B cell (primary cell): ENCODE measurements at regions not wholly inside any gene's neighbourhood (a gene's known extent, or its start where the extent isn't known, plus 50 kb on each side); places are given as distances from the start of the nearest gene placed in this dataset.

Experiments
- ATAC-seq: fragments of 200-7000 bp; cut with Tn5 transposase; one replicate; pipeline ENCODE4 v1.10.0; 2021; ENCODE audit warnings: low read depth, mild to moderate bottlenecking, moderate number of reproducible peaks, moderate library complexity
- CTCF ChIA-PET: fragments of 350-600 bp; sonication (Branson Sonifier 250); formaldehyde crosslinking; loops from one replicate; lab custom pipeline; 2021; ENCODE audit warnings: antibody characterized with exemption, inconsistent platforms; lab: Charles Lee
- POLR2A ChIA-PET: fragments of 350-600 bp; sonication (Branson Sonifier 250); formaldehyde crosslinking; loops from one replicate; lab custom pipeline; 2021; ENCODE audit warnings: antibody characterized with exemption; lab: Charles Lee
- DNase-seq: peaks from one replicate; pipeline ENCODE4 v3.0.0; 2013
- H2AFZ ChIP-seq: 2 replicates; pipeline ENCODE4 v1.6.1; 2012; ENCODE audit warnings: mild to moderate bottlenecking, low read depth, low read length; ENCODE audit not compliant: insufficient read depth, poor library complexity, severe bottlenecking
- H3K27ac ChIP-seq, 2 donors: 1 replicate in 1 of 2; 2 replicates in 1 of 2; pipeline ENCODE4 v1.5.1; 2012 to 2013; ENCODE audit warnings: low read length in 2 of 2, mild to moderate bottlenecking in 2 of 2, moderate library complexity in 1 of 2
- H3K27me3 ChIP-seq, 4 experiments: fragments of 200-600 bp in 1 of 4; sonication (generic) in 1 of 4; replicated peaks in 1 of 4; 1 replicate in 2 of 4; 2 replicates in 2 of 4; pipeline versions ENCODE4 v1.6.1 to v1.7.0; 2013 to 2016; ENCODE audit warnings: low read length in 3 of 4, mild to moderate bottlenecking in 2 of 4, mixed read lengths in 1 of 4, moderate library complexity in 1 of 4; ENCODE audit not compliant: insufficient read depth in 4 of 4, control insufficient read depth in 3 of 4; ENCODE audit errors: control extremely low read depth in 1 of 4
- H3K36me3 ChIP-seq, 2 experiments: replicated peaks in 1 of 2; 1 replicate in 1 of 2; 2 replicates in 1 of 2; pipeline versions ENCODE4 v1.6.1 to v1.7.1; 2013; ENCODE audit warnings: low read length in 1 of 2; ENCODE audit not compliant: insufficient read depth in 2 of 2, control insufficient read depth in 1 of 2; ENCODE audit errors: control extremely low read depth in 1 of 2, extremely low read depth in 1 of 2
- H3K4me1 ChIP-seq, 2 donors: fragments of 200-600 bp in 1 of 2; sonication (generic) in 1 of 2; 1 replicate in 1 of 2; 2 replicates in 1 of 2; pipeline versions ENCODE4 v1.5.1 to v1.6.1; 2013 to 2017; ENCODE audit warnings: low read length in 2 of 2; ENCODE audit not compliant: control insufficient read depth in 2 of 2, insufficient read depth in 2 of 2
- H3K4me2 ChIP-seq: replicated peaks from 2 replicates; pipeline ENCODE3; 2012; ENCODE audit warnings: mild to moderate bottlenecking, low read depth, low read length; ENCODE audit not compliant: poor library complexity, severe bottlenecking
- H3K4me3 ChIP-seq, 5 experiments: fragments of 200-600 bp in 1 of 5; sonication (generic) in 1 of 5; 1 replicate in 3 of 5; 2 replicates in 2 of 5; pipeline versions ENCODE4 v1.5.1 to v1.7.0; 2011 to 2016; ENCODE audit warnings: low read length in 4 of 5, mild to moderate bottlenecking in 4 of 5, low read depth in 2 of 5, control low read depth in 1 of 5, moderate library complexity in 1 of 5; ENCODE audit not compliant: insufficient read depth in 1 of 5; ENCODE audit errors: control extremely low read depth in 1 of 5, extremely low read depth in 1 of 5
- H3K79me2 ChIP-seq: fragments of 200-600 bp; sonication (generic); one replicate; pipeline ENCODE4 v1.6.0; 2016; ENCODE audit warnings: low read length; ENCODE audit not compliant: control insufficient read depth, insufficient read depth
- H3K9ac ChIP-seq: fragments of 200-600 bp; sonication (generic); 2 replicates; pipeline ENCODE4 v1.6.1; 2017; ENCODE audit warnings: mild to moderate bottlenecking, low read length, moderate library complexity
- H3K9me3 ChIP-seq, 3 donors: one replicate each; pipeline versions ENCODE4 v1.6.1 to v1.7.1; 2013; ENCODE audit warnings: low read length in 2 of 3; ENCODE audit not compliant: control insufficient read depth in 2 of 3, insufficient read depth in 1 of 3; ENCODE audit errors: control extremely low read depth in 1 of 3
- H4K20me1 ChIP-seq: 2 replicates; pipeline ENCODE4 v1.6.0; 2012; ENCODE audit warnings: mild to moderate bottlenecking, low read length; ENCODE audit not compliant: insufficient read depth, control insufficient read depth, poor library complexity, severe bottlenecking
- H3K27ac Mint-ChIP-seq: one replicate; pipeline ENCODE4 v1.8.0; 2021; ENCODE audit warnings: mixed read lengths
- H3K27me3 Mint-ChIP-seq: one replicate; pipeline ENCODE4 v1.8.0; 2021; ENCODE audit warnings: mixed read lengths
- H3K4me1 Mint-ChIP-seq: one replicate; pipeline ENCODE4 v1.8.0; 2021; ENCODE audit warnings: mixed read lengths
- H3K4me3 Mint-ChIP-seq: one replicate; pipeline ENCODE4 v1.8.0; 2021; ENCODE audit warnings: mixed read lengths
- H3K9me3 Mint-ChIP-seq: one replicate; pipeline ENCODE4 v1.8.0; 2022; ENCODE audit warnings: mixed read lengths; ENCODE audit not compliant: insufficient read depth
- EZH2 ChIP-seq: IDR thresholded peaks from 2 replicates; pipeline ENCODE4 v1.6.1; 2012; ENCODE audit warnings: borderline replicate concordance, low read depth, mild to moderate bottlenecking, moderate library complexity, low read length; ENCODE audit not compliant: insufficient read depth, poor library complexity, severe bottlenecking
- WGBS: methylation state at CpG from one replicate; pipeline ENCODE4 v1.1.5; 2013; ENCODE audit warnings: missing lambda C conversion rate; ENCODE audit not compliant: insufficient coverage; 5-methylcytosine and 5-hydroxymethylcytosine counted together
- intact Hi-C: fragments of 100-400 bp; cut with micrococcal nuclease; formaldehyde crosslinking; loops from one replicate; pipeline ENCODE4 v1.10.0; 2022
- TF ChIP-seq, protein P1 (sequence below): fragments of 200-600 bp; IDR thresholded peaks from one replicate; pipeline ENCODE4 v1.8.0; 2022; ENCODE audit warnings: antibody characterized with exemption, mild to moderate bottlenecking

DNA sequence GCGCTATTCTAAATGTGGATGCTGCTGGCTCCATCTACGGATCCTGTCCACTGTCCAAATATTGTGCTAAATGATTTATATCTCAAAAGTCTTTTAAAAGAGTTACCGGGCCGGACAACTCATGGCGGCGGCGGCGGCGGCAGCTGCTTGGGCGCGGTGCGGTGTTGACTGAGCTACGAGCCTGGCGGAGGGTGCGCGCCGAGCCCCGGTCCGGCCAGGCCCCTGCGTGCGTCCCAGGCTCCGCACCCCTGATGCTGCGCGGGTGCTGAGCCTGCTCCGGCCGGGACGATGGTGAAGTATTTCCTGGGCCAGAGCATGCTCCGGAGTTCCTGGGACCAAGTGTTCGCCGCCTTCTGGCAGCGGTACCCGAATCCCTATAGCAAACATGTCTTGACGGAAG lies 303.4 kb downstream of the CENPW start:
- Histone ChIP-seq H3K36me3 (no peaks in the 10 kb centered on the region), H3K4me1 (no peaks in the 10 kb centered on the region), H3K27ac (no peak overlapping the region), H2AFZ (no peak overlapping the region), H4K20me1 (no peaks in the 10 kb centered on the region), H3K9me3 (no peaks in the 10 kb centered on the region), H3K27me3 (no peaks in the 10 kb centered on the region), H3K4me2 (no peak overlapping the region), H3K9ac (no peak overlapping the region), H3K79me2 (no peaks in the 10 kb centered on the region), H3K4me3 (no peak overlapping the region)
- no peak for DNase-seq
- POLR2A ChIA-PET, result no interaction called here
- CTCF ChIA-PET, result no interaction called here
- TF ChIP-seq EZH2, result no peak
- TF ChIP-seq, protein P1, sequence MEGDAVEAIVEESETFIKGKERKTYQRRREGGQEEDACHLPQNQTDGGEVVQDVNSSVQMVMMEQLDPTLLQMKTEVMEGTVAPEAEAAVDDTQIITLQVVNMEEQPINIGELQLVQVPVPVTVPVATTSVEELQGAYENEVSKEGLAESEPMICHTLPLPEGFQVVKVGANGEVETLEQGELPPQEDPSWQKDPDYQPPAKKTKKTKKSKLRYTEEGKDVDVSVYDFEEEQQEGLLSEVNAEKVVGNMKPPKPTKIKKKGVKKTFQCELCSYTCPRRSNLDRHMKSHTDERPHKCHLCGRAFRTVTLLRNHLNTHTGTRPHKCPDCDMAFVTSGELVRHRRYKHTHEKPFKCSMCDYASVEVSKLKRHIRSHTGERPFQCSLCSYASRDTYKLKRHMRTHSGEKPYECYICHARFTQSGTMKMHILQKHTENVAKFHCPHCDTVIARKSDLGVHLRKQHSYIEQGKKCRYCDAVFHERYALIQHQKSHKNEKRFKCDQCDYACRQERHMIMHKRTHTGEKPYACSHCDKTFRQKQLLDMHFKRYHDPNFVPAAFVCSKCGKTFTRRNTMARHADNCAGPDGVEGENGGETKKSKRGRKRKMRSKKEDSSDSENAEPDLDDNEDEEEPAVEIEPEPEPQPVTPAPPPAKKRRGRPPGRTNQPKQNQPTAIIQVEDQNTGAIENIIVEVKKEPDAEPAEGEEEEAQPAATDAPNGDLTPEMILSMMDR, result no peak
- H3K4me3 Mint-ChIP-seq, result no peak overlapping the region
- no peaks in the 10 kb centered on the region for H3K27me3 Mint-ChIP-seq
- H3K4me1 Mint-ChIP-seq, result no peaks in the 10 kb centered on the region
- H3K27ac Mint-ChIP-seq, result no peak overlapping the region
- no peaks in the 10 kb centered on the region for H3K9me3 Mint-ChIP-seq
- intact Hi-C loops, result no loop called here
- no peak for ATAC-seq
- 96% methylated on average over 28 of the region's 33 CpGs for WGBS

DNA sequence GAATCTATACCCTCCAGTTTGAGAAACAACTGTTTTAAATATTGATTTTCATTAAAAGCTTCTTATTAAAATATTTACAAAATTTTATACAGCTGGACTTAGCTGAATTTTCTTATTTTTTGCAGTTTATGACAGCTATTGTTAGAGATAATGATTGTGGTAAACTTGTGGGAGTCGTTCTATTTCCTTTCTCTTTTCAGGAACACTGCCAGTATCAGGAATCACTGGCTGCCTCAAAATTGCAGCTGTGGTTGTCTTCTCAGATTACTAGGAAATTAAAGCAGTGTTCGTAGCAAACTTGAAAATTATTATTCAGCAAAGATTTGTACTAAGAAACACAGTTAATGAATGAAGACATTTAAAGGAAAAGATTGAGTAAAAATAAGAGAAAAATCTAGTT lies 311.0 kb downstream of the CENPW start:
- no peak for DNase-seq
- Histone ChIP-seq H3K27ac (no peak overlapping the region), H3K79me2 (no peaks in the 10 kb centered on the region), H3K27me3 (no peaks in the 10 kb centered on the region), H3K4me2 (no peak overlapping the region), H3K4me1 (no peaks in the 10 kb centered on the region), H2AFZ (no peak overlapping the region), H4K20me1 (no peaks in the 10 kb centered on the region), H3K4me3 (no peak overlapping the region), H3K36me3 (no peaks in the 10 kb centered on the region), H3K9ac (no peak overlapping the region), H3K9me3 (peaks cover 0 to 8% (median 8%) of the 10 kb centered on the region in 3 donors)
- ChIA-PET POLR2A (no interaction called here), CTCF (no interaction called here)
- no peak for TF ChIP-seq EZH2
- TF ChIP-seq, protein P1, result no peak
- WGBS, result no CpG with 5 or more reads among the region's 2 CpGs
- Mint-ChIP-seq H3K4me1 (no peaks in the 10 kb centered on the region), H3K27me3 (no peaks in the 10 kb centered on the region), H3K9me3 (peaks cover 5% of the 10 kb centered on the region), H3K27ac (no peak overlapping the region), H3K4me3 (no peak overlapping the region)
- no peak for ATAC-seq
- intact Hi-C loops, result no loop called here
